NCI-H526 (cell line): ENCODE measurements at regions not wholly inside any gene's neighbourhood (a gene's known extent, or its start where the extent isn't known, plus 50 kb on each side); places are given as distances from the start of the nearest gene placed in this dataset.
"Not testable (repeated sequence)": the region's sequence is repeated elsewhere in the genome, so short reads cannot be mapped to it uniquely, and the experiment has no call there.

Source experiments
- DNase-seq, 2 experiments: peaks; one replicate each; lab custom pipeline; 2025; lab: John Stamatoyannopoulos, UW

- DNase-seq: no peak
Observed at GRCh38 chr10:29881811-29882210, 177.6 kb downstream of the JCAD start.

DNA sequence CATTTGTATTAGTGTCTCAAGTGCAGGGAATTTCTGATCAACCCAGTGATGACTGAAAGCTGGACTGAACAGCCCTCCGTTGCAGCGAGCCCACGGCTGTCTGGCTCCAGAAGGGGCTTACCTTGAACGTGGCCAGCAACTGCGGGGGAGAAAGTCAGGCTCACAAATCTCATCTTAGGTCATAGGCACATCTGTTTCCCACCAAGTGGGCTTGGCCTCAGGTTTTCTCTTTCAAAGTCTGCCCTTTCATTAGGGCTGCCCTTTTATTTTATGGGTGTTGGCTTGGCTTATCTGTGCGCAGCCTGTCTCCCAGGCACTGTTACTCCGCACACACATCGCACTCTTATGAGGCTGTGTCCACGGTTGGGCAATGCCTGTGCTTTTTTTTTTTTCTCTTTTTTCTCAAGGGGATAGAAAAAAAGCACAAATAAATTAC is 178.0 kb downstream of the JCAD start:
- DNase-seq: no peak

GRCh38 chr10:29880856-29881255 is 178.5 kb downstream of the JCAD start:
- no peak for DNase-seq

- no peak for DNase-seq
Observed at GRCh38 chr10:29879862-29880261, 179.5 kb downstream of the JCAD start.

GRCh38 chr10:29878492-29878891 is 180.9 kb downstream of the JCAD start:
- DNase-seq: no peak

- no peak for DNase-seq
Observed at GRCh38 chr10:29877793-29878491, 181.4 kb downstream of the JCAD start.

- DNase-seq: no peak
Observed at GRCh38 chr10:29876008-29876555, 183.3 kb downstream of the JCAD start.

- no peak for DNase-seq
Observed at GRCh38 chr10:29874606-29875269, 184.6 kb downstream of the JCAD start.

DNA sequence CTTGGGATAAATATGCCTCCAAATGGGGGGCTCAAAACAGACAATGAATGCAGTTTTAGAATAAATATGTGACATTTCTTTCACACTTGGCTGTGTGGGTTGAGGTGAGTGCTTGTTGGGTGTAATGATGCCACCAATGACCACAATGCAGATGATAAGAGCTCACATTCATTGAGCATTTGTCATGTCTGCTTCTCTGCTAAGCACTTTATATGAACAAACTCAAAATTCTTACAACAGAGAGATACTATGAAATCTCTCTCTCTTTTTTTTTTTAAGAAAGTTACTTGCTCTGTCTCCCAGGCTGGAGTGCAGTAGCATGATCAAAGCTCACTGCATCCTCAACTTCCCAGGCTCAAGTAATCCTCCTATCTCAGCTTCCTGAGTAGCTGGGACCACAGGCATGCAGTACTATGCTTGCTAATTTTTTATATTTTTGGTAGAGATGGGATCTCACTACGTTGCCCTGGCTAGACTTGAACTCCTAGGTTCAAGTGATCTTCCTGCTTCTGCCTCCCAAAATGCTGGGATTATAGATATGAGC is 185.4 kb downstream of the JCAD start:
- no peak for DNase-seq

DNA sequence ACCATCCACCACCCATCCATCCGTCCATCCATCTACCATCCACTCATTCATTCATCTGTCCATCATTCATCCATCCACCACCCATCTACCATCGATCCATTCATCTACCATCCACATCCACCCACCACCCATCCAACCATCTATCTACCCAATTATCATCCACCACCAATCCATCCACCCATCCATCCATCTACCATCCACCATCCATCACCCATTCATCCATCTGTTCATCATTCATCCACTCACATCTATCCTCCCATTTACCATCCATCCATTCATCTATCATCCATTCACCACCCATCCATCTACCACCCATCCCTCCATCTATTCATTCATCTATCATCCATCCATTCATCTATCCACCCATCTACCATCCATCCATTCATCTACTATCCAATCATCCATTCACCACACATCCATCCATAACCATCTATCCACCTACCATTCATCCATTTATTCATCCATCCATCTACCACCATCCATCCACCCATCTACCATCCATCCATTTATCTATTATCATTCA is 188.8 kb downstream of the JCAD start:
- no peak for DNase-seq

DNA sequence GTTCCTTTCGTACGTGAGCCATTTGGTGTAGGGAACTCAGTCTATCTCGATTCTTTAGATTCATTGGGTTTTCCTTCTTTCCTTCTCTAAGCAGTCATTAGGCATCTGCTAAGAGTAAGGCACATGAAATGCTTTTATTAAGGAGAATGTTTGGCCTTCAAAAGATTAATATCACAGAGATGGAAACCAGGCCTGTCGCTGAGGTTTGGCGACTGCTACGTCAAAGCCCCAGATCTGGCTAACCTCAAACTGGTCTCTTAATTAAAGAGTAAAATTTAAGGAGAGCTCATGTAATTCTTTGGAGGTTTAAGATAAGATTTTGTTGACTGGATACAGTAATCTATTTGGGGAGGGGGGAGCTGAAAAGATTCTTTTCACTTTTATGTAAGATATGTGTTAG is 189.8 kb downstream of the JCAD start:
- no peak for DNase-seq

DNA sequence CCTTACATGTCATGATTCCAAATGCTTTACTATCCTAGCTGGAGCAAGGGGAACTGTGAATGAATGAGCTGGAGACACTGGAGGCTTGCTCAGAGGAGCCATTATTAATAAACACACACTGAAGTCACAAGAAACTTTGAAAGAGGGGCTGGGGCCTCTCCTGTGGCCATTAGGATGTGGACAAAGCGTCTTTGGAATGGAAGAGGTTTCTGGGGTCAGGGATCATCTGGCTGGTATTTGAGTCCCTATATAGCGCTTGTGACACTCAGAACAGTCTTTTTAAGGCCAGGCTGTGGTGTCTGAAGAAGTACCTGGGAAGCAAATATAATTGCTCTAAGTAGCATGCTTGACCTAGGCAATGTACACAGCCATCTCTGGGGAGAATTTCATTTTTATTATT is 193.0 kb downstream of the JCAD start:
- DNase-seq: no peak

DNA sequence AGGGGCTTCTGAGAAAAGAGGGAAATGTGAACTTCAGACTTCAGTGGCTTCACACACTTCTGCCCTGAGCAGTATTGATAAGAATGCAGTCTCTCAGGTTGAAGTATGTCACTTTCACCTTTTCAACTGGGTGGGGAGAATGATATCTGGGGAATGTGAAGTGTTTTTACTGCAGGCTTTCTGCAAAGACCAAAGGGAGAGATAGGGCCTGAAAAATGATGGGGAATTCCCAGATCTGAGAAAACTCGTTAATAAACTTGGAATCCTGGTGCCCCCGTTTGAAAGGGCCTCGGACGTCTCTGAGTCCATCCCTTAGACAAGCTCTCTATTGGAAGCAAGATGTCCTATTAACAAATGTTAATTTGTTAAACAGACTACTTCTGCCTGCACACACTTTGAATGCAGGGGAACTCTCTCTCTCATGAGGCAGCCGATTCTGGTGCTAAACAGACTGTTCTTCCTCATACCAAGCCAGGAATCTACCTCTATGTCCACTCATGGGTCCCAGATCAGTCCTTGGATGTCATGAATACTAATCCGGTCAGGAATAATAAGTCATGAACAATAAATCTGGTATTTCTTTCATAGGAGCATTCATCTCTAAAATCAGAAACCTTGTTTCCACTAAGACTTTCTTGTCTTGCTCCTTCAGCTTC is 193.6 kb downstream of the JCAD start:
- no peak for DNase-seq

- DNase-seq: no peak
Observed at GRCh38 chr10:29862923-29863614, 196.3 kb downstream of the JCAD start.

- no peak for DNase-seq
Observed at GRCh38 chr10:29861811-29862505, 197.4 kb downstream of the JCAD start.

DNA sequence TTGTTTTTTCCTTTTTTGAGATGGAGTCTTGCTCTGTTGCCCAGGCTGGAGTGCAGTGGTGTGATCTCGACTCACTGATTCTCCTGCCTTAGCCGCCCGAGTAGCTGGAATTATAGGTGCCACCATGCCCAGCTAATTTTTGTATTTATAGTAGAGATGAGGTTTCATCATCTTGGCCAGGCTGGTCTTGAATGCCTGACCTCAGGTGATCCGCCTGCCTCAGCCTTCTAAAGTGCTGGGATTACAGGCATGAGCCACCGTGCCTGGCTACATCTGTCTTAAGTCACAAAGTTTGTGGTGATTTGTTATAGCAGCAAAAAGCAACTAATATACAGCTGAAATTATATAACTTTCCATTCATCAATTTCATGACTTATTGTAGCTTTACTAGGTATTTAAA is 198.2 kb downstream of the JCAD start:
- DNase-seq: not testable (repeated sequence)

GRCh38 chr10:29860166-29860565 is 199.2 kb downstream of the JCAD start:
- no peak for DNase-seq

DNA sequence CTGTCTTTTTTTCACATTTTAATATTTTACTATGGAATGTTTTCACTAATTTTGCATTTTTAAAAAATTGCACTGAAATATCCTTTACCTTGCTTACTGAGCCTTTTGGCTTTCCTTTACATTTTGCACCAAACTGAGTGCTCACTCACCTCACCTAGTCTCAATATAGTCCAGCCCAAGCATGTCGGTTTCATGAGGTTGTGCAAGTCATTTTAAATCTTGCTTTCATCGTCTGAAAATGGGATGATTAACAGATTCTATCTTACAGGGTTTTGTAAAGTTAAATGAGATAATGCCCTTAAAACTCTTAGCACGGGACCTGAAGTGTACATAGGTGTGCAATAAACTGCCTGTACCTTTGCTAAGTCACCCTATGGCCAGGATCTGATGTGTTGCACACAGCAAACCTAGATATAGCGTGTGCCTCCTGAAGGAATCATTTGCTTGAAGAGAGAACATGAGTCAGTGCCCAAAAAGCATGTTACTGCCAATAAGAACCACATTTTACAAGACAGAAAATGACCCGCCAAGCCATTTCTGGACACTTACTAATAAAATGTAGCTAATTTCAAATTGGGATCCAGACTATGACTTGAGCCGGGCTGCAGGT is 199.8 kb downstream of the JCAD start:
- no peak for DNase-seq

DNA sequence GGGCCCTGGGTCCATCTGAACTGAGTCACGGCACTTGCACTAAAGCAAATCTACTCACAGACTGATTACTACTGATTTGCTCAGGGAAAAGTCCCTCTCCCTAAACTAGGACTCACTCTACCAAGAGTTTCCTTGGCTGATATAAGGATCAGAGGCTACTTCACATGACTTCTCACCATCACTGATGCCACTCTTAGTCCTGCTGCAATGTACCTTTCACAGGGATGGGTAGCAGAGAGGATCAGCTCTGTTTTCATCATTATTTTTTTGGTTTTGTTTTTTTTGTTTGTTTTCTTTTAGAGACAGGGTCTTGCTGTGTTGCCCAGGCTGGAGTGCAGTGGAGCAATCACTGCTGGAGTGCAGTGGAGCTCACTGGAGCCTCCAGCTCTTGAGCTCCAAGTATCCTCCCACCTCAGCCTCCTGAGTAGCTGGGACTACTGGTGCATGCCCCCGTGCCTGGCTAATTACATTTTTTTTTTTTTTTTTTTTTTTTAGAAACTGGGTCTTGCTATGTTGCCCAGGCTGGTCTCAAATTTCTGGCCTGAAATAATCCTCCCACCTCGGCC is 200.6 kb downstream of the JCAD start:
- DNase-seq: no peak
